ENCODE measurements at regions not wholly inside any gene's neighbourhood (a gene's known extent, or its start where the extent isn't known, plus 50 kb on each side); places are given as distances from the start of the nearest gene placed in this dataset.

DNA sequence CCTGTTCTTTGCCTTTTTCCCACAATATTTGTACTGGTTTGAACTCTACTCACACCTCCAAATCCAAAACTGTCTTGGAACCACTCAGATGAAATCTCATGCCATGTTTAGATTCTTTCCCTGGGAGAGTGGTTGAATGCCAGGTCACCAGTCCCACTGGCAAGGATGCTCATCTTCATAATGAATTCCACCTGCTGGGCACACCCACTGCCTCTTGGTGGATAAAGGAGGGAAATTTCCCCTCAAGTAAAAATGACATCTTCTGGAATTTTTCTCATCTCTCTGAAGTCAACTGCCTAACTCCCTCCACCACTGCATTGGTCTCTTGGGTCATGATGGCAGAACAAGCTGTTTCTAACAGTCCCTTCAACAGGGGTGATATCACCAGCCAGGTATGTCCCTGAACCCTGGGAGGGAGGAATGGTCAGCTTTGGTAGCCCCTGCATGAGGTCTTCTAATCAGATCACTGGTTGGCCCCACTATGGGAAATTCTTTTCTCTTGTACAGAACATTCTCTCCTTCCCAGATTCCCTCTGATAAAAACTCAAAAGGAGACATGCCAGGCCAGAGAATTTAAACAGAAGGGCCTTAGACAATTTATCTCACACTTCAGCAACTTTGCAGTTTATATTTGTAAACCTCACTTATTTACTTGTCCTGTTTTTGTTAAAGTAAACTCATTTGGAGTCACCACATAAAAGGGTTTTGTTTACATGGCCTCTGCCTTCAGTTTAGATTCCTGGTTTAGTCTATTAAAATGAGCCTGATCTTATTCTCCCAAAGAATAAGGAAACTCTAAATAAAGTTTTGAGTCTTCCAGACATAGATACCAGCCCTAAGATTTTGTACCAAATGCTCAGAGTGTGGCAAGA, 143.4 kb downstream of the WNT5A start:
- DNase-seq (ENCODE audit: low read depth in 4 of 4, low spot score in 3 of 4) = no peak

DNA sequence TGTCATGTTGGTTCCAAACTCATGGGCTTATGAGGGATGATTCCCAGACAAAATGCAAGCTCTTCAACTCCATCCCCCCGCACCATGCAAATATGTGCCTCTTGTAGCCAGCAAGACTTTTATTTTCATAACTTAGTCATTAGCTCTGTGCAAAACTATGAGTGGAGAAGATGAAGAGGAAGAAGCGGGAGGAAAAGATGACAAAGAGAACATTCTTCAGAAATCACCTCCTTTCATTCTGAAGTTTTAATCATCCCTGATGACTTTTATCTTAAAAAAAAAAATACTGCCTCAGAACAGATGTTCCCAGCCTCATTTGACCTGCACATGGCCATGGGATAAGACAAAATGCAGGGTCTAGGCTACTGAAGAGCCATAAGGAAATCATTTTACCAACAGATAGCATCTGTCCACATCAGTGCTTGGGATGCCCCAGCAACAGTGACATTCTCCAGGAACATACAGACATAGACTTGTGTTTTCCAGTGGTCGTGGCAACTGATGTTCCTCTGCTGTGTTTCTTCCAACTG, 145.5 kb downstream of the WNT5A start:
- DNase-seq (ENCODE audit: low read depth in 4 of 4, low spot score in 3 of 4) = no peak

DNA sequence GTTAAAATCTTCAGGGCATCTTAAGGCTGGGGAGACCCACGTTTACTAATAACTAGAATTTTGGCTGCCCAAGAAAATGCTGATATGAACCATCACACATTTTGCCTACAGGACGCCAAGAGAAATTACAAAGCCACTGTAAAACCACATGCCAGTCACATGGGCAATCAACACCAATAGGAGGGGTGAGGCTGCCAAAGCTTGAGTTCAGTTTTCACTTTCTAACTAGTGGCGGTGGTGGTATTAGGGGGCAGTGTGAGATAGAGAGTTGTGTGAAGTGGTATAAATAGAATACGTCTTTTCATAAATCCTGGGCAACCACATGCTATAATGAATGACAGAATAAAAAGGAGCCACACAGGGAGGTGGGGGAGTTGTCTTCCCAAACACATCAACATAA, 147.3 kb downstream of the WNT5A start:
- DNase-seq (ENCODE audit: low read depth in 4 of 4, low spot score in 3 of 4) = no peak

DNA sequence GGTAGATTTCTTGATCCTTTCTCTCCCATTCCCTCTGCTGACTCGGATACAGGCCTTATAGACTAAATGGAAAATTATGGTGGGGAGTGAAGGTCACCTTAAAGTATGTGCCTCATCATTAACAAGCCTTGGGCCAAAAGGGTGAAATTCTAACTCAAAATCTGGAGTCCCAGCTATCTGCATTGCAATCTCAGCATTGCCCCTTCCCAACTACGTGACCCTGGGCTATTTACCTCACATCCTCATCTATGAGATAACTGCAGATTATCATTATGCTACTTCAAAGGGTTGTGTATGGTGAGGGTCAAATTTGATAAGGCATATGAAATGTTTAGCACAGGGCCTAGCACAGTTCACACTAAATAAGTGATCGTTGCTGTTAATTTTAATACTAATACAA, 147.7 kb downstream of the WNT5A start:
- no peak for DNase-seq (ENCODE audit: low read depth in 4 of 4, low spot score in 3 of 4)

DNA sequence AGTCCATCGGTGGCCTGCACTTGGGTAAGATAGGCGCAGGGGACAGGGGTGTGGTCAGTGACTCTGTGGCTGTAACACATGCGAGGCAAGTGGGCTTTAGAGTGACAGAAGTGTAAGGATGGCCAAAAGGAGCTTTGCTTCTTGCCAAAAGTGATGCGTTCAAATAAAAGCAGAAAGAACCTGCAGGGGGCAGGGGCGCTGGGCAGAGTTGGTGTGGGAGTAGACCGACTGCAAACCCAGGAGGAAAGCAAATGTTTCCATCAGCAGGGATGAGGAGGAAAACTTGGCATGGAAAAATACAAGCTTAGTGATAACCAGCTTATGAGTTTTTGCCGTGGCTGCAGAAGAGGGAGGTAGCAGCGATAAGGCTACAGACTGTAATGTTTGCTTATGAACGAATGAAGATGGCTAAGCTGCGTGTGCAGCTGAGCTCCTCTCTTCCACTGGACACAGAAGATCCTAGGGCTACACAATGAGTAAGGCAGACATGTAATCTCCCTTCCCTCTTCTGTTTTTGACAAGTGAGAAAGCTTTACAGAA, 149.4 kb downstream of the WNT5A start:
- no peak for DNase-seq (ENCODE audit: low read depth in 4 of 4, low spot score in 3 of 4)

DNA sequence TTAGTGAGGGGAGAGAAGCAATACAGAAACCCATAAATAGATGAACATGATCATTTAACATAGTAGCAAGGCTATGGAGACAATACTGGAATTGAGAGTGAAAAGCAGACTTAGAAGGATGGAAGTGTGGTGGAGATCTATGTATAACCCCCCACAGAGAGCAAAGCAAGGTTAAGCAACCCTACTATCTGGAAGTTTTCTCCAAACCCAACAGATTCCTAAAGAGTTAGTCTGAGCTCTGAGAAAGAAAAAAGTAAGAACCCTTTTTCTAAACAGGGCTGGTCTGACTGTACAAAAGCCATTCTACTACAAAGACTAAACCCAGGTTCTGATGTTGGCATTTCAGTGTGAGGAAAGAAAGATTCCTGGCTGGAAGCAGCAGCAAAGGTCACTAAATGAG, 153.2 kb downstream of the WNT5A start:
- no peak for DNase-seq (ENCODE audit: low read depth in 4 of 4, low spot score in 3 of 4)

DNA sequence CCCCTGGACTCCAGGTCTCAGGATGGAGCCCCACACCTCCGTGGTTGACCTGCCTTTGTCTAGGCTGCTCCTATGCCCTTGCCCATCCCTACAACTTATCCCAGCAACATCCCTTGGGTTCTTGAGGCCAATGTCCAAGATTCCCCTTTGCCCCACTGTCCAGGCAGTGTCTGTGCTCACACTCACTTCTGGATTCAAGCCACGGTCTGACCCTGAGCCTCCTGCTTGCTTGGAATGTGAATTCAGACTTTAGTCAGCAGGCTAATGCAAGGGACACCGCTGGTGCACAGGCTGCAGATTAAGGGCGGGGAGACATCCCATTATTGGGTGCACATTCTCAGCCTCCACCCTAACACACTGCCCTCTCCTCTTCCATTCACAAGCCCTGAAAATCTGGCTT, 154.1 kb downstream of the WNT5A start:
- no peak for DNase-seq (ENCODE audit: low read depth in 4 of 4, low spot score in 3 of 4)

DNA sequence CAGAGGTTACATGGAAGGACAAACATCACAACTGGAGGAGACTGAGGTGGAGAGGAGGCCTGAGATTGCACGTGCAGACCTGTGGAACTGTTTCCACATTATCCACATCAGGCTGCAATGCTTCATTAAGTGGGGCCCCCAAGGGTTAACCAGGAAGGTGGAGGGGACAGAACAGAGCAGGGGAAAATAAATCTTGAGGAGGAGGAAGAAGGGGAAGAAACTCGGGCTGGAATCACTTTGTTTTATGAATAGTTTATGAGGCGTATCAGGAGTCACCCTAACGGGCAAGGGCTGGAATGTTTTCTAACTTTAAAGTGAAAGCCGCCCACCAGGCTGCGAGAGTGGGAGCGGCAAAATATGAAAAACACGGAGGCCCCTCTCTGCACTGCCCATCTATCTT, 154.9 kb downstream of the WNT5A start:
- DNase-seq (ENCODE audit: low read depth in 4 of 4, low spot score in 3 of 4) = peak in 3 of 4 donors; percentile 15 to 54 (median 31)

DNA sequence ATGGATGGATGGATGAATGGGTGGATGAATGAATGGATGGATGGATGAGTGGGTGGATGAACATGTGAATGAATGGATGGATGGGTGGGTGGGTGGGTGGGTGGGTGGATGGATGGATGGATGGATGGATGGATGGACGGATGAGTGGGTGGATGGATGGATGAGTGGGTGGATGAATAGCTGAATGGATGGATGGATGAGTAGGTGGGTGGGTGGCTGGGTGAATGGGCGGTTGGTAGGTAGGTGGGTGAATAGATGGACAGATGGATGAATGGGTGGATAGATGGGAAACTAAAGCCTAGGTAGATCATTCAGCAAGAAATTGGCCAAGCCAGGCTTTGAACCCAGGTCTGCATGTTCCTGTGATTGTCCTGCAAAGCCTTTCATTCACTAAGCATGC, 155.6 kb downstream of the WNT5A start:
- DNase-seq (ENCODE audit: low read depth in 4 of 4, low spot score in 3 of 4) = no peak

DNA sequence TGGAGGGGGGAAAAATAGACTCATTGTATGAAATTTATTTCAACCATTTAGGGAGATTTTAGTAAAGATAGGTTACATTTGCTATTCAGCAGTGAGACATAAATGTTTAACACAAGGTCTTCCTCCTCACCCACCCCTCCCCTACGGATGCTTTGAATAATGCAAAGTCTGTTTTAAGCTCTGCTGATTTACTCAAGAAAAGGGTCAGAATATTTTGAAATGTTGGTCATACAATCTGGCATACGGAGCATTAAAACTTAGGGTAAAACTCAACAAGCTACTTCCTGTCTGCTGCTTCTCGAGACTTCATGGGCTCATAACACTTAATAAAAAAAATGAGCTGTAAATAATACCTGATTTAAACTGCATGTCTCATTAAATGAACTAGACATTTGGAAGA, 156.3 kb downstream of the WNT5A start:
- no peak for DNase-seq (ENCODE audit: low read depth in 4 of 4, low spot score in 3 of 4)

DNA sequence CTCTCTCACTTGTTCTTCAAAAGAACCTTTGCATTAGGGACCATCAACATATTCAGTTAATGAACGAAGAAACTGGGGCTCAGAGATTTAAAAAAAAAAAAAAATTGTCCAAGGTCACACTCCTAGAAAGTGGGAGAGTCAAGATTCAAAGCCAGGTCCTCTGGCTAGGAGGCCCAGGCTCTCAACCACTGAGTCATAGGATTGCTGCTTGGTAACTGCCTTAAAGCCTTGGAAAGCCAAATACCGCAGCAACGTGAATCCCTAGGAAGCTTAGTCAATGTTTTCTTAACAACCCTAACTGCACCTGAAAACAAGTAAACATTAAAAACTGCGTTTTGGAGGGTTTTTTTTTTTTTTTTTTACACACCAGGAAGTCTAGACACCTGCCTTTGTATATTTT, 156.8 kb downstream of the WNT5A start:
- no peak for DNase-seq (ENCODE audit: low read depth in 4 of 4, low spot score in 3 of 4)

DNA sequence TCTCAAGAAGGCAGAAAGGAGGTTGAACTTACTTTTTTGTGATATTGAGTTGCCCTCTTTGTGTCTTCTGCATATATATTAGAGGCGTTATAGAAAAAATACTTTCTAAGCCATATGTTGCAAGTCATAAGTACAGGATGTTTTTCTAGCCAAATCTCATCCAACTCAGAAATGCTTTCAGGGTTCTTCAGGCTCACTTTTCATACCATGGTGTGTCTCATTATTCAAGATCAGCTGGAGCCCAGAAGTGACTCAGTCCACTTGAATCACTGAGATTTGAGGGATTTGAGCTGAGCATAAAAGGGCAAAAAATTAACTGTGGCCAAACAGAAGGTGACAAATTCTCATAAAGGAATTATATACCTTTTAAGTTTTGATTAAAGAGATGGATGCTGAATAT, 157.3 kb downstream of the WNT5A start:
- no peak for DNase-seq (ENCODE audit: low read depth in 4 of 4, low spot score in 3 of 4)

DNA sequence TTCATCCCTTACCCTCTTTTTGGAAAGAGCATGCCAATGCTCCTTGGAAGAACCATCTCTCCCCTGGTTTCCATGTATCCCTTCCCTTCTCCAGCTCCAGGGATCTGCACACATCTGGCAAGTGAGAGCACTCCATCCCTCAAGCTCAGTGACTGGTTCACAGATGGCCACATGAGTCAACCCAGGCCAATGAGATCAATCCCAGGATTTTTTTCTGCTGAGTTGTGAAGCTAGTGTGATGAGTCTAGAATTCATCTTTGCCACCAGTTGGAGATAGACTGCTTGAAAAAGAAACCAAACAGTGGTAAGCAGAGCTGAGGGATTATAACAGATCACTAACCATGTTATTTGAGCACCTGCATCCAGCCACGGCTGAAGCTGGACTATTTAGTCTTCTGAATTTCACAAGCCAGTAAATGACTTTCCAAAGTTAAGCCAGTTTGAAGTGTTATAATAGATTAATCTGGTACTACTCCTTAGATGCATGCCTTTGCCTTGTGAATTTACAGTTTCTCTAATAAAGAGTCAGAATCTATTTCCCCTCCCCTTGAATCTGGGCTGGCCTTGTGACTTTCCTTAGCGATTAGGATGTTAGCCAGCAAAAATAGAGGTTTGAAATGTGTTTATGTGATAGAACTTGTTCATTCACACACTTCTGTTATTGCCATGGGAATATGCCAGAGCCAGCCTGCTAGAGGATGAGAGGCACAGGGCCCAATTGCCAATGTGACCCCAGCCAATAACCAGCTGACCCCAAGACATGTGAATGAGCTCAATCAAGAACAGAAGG, 159.8 kb downstream of the WNT5A start:
- no peak for DNase-seq (ENCODE audit: low read depth in 4 of 4, low spot score in 3 of 4)

DNA sequence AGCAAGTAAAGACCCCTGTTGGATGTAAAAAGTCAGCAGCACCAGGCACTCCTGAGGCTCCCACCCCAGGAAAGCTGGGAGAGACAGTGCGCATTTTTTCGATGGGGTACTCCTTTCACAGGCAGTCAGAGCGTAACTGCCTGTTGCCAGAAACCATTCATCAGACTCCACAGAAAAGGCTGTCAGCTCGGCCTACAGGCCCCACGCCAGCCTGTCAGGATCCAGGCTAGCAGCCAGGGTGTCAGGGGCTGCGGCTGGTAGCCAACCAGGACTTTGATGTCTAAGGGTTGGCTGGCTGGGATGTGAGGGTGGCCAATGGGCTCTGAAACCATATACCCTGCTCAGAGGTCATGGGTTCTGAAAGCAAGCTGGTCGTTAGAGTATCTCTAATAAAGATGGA, 164.5 kb downstream of the WNT5A start:
- no peak for DNase-seq (ENCODE audit: low read depth in 4 of 4, low spot score in 3 of 4)

DNA sequence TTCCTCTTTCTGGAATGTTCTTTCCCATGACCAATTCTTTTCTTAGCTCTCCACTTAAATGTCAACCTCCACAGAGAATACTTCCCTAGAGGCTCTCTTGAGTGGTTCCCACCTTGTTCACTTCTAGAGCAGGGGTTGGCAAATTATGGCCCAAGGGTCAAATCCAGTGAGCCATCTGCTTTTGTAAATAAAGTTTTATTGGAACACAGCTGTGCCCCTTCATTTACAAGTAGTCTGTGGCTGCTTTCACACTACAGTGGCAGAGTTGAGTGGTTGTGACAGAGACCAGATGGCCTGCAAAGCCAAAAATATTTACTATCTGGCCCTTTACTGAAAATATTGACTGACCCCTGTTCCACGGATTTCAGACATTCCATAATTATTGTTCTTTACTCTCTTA, 166.2 kb downstream of the WNT5A start:
- no peak for DNase-seq (ENCODE audit: low read depth in 4 of 4, low spot score in 3 of 4)

DNA sequence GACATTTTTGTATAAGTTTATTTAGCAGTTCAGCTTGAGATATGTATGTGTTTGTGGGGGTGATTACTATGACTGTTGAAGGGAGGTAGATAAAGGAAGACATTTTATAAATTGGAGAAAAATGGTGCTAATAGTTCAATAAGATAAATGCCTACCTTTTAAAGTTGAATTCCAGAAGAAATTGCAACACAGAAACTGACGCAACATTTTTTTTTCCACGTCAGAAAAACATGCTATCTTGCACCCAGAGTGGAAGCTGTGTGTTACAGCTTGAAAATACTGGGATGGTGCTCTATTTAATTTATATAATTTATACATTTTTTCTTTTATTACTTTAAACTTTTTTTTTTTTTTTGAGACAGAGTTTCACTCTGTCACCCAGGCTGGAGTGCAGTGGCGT, 171.7 kb downstream of the WNT5A start:
- no peak for DNase-seq (ENCODE audit: low read depth in 4 of 4, low spot score in 3 of 4)

DNA sequence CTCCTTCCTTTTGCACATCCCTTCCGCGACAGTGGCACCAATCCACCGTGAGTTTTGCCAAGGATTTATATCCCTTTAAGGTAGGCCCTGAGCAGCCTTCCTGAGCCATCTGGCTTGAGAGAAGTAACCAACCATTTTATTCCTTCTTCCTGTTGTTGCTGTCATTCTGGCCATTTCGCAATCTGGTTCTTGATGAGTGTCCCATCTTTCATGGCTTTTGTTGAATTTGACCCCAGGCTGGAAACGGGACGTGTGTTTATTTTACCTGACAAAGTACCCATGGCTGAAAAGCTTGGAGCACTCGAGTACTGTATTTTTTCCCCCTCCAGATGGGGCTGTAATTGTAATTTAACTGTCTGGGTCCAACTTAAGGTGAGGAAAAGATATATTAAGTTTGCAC, 173.4 kb downstream of the WNT5A start:
- DNase-seq (ENCODE audit: low read depth in 4 of 4, low spot score in 3 of 4) = no peak

DNA sequence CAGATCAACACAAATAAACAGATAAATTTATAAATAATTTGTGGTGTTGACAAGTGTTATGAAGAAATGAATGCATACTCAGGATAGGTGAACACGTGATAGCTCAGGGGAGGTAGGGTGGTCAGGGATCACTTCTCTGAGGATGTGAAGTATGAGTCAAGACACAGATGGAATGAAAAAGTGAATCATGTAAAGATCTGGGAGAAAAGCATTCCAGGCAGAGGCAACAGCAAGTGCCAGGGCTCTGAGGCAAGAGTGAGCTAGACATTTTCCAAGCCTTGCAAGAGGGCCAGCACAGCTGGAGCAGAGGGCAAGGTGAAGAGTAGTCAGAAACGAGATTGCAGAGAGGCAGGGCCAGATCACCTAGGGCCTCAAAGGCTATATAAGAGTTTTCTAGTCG, 177.8 kb downstream of the WNT5A start:
- no peak for DNase-seq (ENCODE audit: low read depth in 4 of 4, low spot score in 3 of 4)

DNA sequence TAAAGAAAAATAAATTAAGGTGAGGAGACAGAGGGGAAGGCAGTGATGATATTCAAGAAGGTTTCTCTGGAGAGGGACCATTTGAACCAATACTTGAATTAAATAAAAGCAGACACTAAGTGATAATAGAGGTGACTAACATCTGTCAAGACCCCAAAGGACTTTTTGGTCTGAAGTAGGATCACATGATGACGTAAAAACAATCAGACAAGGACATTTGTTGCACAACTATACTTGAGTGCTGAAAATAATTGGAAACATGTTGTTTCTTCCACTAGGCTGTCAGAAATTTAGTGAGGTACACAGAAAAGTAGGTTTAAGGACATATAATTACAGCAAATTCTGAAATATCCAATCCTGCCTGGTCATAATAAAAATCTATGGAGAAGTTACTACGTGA, 179.5 kb downstream of the WNT5A start:
- no peak for DNase-seq (ENCODE audit: low read depth in 4 of 4, low spot score in 3 of 4)

DNA sequence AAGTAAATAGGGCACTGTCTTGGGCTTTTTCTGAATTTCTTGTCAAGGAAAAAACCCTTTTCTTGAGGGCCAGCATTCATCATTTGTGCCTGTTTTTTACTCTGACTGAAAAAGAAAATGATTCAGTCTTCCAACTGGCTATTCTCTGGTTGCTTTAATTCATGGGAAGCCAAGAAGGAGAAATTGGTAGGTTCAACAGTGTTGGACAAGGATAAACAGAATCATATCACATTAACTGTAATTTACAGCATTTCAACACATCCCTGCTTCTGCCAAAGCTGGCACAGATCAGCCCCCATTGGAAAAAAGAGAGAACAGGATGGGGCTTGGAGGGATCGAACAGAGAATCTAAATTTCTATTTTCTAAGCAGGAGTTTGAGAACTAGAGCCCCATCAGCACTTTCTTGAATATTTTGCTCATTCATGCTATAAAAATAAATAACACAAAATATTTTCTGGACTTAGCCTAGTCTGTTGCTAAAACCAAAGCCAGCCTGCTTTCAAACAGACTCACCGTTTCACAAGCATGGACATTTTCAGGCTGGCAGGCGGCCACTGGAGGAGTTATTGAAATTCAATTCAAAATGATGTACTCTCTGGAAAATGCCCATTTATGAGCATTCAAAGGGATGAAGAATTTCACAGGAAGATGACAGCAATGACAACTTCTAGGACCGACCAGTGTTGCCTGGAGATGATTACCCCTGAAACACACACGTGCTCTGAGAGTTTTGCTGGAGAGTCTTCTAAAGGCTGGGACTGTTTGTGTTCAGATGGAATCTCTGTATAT, 181.2 kb downstream of the WNT5A start:
- no peak for DNase-seq (ENCODE audit: low read depth in 4 of 4, low spot score in 3 of 4)

DNA sequence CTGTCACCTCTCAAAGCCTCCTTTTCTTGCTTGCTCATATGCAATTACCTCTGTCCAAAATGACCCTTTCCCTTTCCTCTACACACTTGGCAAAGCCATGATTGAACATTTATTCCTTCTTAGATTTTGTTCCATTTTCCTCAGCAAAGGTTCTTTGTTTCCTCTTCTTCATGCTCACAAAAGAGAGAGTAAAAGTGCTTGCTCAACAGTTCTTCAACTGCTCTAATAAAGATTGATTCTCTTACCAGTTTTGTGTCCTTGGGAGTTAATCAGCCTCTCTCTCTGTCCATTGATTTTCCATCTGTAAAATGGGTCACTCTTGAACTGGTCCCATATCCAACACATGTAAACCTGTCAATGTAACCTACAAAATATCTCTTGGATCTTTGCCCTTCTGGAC, 186.4 kb downstream of the WNT5A start:
- DNase-seq (ENCODE audit: low read depth in 4 of 4, low spot score in 3 of 4) = no peak
